22Rv1 (cell line): ENCODE measurements at regions not wholly inside any gene's neighbourhood (a gene's known extent, or its start where the extent isn't known, plus 50 kb on each side); places are given as distances from the start of the nearest gene placed in this dataset.

Experiments used
- CTCF ChIP-seq: fragments of 450-650 bp; IDR thresholded peaks from 2 replicates; pipeline ENCODE4 v1.5.1; 2017; ENCODE audit warnings: mild to moderate bottlenecking
- ZFX ChIP-seq: fragments of 450-650 bp; IDR thresholded peaks from 2 replicates; pipeline ENCODE4 v1.6.1; 2017; ENCODE audit warnings: antibody characterized with exemption, borderline replicate concordance

GRCh38 chr7:23960361-23960760 is 250.3 kb downstream of the STK31 start:
- TF ChIP-seq CTCF (no peak), ZFX (no peak)
